Mononuclear cell (primary cell): ENCODE measurements at regions not wholly inside any gene's neighbourhood (a gene's known extent, or its start where the extent isn't known, plus 50 kb on each side); places are given as distances from the start of the nearest gene placed in this dataset.

ENCODE experiments used
- H3K27me3 ChIP-seq: 2 replicates; pipeline ENCODE4 v1.6.0; 2011; ENCODE audit warnings: low read length, control low read depth; ENCODE audit not compliant: insufficient read depth
- H3K4me1 ChIP-seq: 2 replicates; pipeline ENCODE4 v1.5.1; 2011; ENCODE audit warnings: mild to moderate bottlenecking, low read length, control low read depth; ENCODE audit not compliant: insufficient read depth
- H3K4me3 ChIP-seq: 2 replicates; pipeline ENCODE4 v1.5.1; 2011; ENCODE audit warnings: mild to moderate bottlenecking, low read length, moderate library complexity
- H3K9me3 ChIP-seq: 2 replicates; pipeline ENCODE4 v1.5.1; 2011; ENCODE audit warnings: low read depth, mild to moderate bottlenecking, control low read depth, low read length

DNA sequence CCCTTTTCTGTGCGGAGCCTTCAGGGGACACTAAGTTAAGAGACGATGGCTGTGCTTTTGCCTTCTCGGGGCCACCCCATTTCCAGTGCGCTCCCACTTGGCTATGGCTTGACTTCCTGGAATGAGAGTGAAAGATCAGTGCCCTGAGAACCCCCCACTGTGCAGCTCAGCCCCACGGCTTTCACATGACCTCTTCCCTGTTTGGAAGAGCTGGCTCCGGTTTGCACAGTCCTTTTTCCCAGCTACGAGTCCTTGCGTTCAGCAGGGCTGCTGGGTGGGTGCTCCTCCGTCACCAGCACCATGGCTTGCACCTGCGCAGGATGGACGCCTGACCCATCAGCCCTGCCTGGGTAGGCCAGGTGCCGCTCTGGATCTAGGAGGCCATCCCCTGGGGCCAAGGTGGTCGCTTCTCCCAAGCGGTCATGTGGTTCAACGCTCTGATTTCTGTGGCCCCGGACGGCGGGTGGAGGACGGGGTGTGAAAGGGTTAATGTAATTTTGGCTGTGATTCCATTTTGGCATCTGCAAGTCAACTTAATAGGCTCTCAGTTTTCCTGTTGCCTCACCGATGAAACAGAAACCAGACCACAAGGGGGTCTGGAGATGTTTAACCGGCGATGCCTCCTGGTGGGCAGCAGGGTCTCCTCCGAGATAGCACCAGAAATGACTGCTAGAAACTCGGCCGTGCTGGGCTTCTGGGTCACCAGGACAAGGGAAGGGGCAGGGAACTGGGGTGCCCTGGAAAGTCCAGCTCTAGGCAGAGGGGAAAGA lies 113.1 kb upstream of the HAAO start:
- Histone ChIP-seq H3K9me3 (no peaks in the 10 kb centered on the region), H3K4me3 (no peak overlapping the region), H3K4me1 (peaks cover 16% of the 10 kb centered on the region), H3K27me3 (no peaks in the 10 kb centered on the region)

DNA sequence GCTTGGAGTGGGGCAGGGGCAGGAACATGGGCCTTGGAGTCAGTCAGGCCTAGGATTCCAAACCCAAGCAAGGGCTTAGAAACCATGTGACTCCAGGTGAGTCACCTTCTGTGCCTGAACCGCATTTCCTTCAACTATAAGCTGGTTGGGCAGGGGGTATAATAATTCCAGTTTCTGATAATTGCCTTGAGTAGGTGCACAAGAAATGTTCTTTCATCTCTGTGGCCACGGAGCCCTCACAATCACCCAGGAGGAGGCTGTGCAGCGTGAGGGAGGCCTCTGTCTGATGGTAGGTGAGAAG lies 112.1 kb upstream of the HAAO start:
- H3K4me1 ChIP-seq: peaks cover 16% of the 10 kb centered on the region
- no peak overlapping the region for H3K4me3 ChIP-seq
- no peaks in the 10 kb centered on the region for H3K9me3 ChIP-seq
- H3K27me3 ChIP-seq: no peaks in the 10 kb centered on the region

DNA sequence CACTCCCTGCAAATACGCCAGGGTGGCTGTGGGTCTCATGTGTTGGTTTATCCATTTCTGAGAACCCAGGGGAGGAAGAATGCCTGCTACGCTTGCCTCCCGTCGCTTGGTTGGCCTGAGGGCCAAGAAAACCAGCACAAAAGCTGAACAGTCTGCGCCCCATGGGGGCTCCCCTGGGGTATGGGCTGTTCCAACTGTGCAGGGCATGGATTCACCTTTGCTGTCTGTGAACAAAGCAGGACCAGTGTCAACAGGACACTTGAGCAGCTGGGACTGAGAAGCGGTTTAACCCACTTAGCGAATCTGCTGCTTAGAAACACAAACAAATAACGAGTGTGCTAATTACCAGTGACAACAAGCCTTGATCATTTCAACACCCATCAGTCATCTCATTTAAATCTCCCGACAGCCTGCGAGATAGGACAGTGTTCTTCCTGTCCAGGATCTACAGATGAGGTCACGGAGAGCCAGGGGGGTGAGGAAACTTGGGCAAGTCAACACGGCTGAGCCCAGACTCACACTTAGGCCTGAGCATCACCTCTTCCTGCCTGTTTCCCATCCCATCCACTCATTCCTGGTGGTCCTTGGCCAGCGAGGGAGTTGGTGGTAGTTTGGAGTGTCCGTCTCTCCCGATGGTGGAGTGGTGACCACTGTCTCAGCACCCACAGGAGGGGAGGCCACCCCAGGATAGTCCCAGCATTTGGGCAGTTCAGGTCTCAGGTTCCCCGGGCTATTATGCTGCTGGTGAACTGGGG lies 111.6 kb upstream of the HAAO start:
- Histone ChIP-seq H3K4me3 (no peak overlapping the region), H3K4me1 (peaks cover 16% of the 10 kb centered on the region), H3K9me3 (no peaks in the 10 kb centered on the region), H3K27me3 (no peaks in the 10 kb centered on the region)

DNA sequence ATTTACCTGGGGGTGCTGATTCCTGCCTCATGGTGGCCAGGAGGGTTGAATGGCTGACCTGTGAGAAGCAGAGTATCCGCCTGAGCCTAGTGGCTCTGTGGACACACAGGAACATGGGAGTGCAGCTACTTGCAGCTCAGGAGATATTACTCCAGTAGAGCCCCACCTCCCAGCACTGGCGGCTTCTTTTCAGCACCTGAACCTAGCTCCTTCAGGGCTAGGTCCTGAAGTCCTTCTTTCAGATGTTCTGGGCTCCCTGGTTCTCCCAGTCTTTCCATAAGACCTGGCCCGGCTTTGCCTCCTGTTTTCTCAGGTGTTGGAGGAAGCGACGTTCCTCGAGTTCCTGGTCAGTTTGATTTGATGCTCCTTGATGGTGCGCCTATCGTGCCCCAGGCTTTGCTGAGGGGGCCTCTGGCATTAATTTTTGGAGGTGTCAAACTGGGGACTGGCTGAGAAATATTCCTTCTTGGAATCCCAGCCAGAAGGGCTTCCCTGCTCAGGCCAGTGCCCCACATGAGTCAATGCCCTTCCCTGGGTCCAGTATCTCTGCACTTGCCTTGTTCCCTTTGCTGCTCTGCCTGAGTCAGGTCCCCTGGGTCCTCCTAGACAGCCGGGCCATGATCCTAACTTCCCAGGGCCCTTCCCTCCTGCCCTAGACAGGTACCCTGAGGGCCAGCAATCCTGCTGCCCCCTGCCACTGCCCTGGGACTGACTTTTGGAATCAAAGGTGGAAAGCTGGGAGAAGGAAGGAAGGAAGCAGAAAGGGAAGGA lies 110.7 kb upstream of the HAAO start:
- Histone ChIP-seq H3K4me1 (peaks cover 16% of the 10 kb centered on the region), H3K9me3 (no peaks in the 10 kb centered on the region), H3K27me3 (no peaks in the 10 kb centered on the region), H3K4me3 (no peak overlapping the region)

DNA sequence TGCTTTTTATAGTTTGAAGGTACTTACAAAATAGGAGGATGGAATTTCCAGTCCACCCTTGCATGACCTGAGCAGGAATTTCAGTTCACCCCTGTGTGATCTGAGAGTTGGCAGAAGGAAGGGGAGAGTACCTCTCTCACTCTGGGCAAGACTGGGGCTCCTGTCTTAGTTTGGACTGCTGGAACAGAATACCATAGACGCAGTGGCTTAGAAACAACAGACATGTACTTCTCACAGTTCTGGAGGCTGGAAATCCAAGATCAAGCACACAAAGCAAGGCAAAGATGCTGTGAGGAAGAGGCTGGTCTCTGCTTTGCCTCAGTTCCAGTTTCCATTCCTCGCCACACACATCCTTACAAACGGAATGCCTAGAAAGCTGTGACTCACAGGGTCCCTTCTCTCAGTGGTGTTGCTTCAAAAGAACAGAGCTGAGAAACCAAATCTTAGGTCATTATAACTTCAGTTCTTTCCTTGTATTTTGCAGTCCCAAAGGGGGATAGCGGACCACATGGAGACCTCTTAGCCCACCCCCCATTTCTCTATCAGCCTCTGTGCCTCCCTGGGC lies 108.8 kb upstream of the HAAO start:
- peaks cover 8% of the 10 kb centered on the region for H3K4me1 ChIP-seq
- H3K9me3 ChIP-seq: no peaks in the 10 kb centered on the region

DNA sequence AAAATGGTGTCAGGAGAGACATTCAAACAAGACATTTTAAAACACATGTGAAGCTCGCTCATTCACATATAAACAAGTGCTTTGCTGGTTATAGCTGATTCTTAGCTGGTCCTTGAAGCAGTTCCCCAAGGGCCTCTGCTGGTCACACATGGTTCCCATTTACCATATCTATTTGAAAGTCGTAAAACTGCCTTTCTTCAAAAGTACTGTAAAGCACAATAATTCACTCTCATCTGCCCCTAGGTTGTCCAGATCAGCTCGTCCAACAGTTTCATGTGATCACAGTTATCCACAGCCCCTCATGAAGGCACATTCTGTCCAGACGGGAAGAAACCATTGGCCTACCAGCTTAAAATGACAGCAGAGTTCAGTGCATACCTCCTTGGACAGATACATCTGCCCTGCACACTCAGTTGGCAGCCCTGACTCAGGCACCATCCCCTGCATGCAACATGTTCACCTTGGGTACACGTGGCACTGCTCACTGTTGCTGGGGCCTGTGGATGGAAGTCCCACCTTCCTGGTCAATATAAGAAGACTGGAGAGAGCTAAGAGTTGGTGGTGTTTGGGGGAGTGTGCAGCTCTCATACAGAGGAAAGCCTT lies 108.0 kb upstream of the HAAO start:
- Histone ChIP-seq H3K4me3 (no peak overlapping the region), H3K9me3 (no peaks in the 10 kb centered on the region), H3K4me1 (peaks cover under 1% of the 10 kb centered on the region), H3K27me3 (no peaks in the 10 kb centered on the region)

More for the DNA sequence above, 108.8 kb upstream of the HAAO start:
- Histone ChIP-seq H3K4me3 (no peak overlapping the region), H3K27me3 (no peaks in the 10 kb centered on the region)

DNA sequence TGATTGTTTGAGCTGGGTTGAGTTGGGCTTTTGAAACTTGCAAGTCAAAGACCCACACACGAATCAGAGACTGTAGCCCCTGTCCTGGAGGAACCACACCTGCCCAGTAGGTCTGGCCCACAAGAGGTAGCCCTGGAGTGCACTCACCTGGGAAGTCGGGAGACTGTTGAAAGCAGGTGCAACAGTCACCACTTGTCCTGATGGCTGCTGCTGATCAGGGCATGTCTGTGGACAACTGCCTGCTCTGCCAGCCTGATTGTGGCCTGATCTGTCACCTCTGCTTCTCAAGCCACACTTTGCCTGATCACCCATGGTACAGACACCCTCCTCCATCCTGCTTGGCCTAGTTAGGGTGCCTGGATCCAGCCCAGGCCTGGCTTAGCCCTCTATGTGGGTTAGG lies 105.0 kb upstream of the HAAO start:
- H3K4me3 ChIP-seq: no peak overlapping the region
- no peaks in the 10 kb centered on the region for H3K27me3 ChIP-seq
- H3K9me3 ChIP-seq: no peaks in the 10 kb centered on the region
- no peaks in the 10 kb centered on the region for H3K4me1 ChIP-seq

DNA sequence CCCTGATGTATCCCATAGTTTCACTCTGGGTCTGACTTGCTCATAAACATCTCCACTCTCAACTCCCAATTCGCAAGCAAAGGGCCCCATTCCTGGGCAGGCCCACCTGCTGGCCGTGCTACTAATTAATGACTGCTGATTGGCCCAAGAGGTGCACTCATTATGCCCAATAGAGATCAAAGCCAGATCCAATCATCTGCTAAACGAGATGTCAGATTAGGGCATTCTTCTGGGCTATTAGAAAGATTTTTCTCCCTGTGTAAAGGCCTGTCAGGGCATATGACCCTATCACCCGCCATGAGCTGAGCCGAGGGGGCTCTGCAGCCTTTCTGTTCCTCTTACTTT lies 103.4 kb upstream of the HAAO start:
- Histone ChIP-seq H3K27me3 (no peaks in the 10 kb centered on the region), H3K4me3 (no peak overlapping the region), H3K4me1 (no peaks in the 10 kb centered on the region), H3K9me3 (no peaks in the 10 kb centered on the region)

DNA sequence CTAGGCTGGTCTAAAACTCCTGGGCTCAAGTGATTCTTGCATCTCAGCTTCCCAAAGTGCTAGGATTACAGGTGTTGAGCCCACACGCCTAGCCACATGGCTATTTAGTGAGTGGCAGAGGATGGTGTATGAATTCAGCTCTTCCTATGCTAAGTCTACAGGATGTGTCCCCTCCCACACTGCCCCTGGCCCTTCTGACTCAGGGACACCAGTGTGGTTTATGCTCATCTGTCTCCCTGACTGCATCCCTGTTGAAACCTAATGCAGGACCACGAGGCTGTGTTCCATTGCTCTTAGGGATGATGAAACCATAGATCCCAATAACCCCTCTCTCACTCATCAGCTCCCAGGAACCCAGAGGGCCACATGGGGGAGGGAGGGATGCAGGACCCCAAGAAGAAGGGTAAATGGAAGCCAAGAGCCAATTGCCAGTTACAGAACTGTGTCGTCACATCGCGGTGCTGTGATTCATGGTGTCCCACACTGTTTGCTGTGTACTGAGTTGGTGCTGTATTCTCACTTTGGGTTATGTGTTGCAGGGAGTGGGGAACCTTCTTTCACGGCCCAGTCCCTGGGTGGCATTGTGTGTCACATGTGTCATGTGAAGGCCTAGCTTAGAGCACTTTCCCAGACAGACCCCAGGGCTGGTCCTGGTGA lies 102.9 kb upstream of the HAAO start:
- H3K4me3 ChIP-seq: no peak overlapping the region
- H3K27me3 ChIP-seq: no peaks in the 10 kb centered on the region
- no peaks in the 10 kb centered on the region for H3K4me1 ChIP-seq
- H3K9me3 ChIP-seq: no peaks in the 10 kb centered on the region

DNA sequence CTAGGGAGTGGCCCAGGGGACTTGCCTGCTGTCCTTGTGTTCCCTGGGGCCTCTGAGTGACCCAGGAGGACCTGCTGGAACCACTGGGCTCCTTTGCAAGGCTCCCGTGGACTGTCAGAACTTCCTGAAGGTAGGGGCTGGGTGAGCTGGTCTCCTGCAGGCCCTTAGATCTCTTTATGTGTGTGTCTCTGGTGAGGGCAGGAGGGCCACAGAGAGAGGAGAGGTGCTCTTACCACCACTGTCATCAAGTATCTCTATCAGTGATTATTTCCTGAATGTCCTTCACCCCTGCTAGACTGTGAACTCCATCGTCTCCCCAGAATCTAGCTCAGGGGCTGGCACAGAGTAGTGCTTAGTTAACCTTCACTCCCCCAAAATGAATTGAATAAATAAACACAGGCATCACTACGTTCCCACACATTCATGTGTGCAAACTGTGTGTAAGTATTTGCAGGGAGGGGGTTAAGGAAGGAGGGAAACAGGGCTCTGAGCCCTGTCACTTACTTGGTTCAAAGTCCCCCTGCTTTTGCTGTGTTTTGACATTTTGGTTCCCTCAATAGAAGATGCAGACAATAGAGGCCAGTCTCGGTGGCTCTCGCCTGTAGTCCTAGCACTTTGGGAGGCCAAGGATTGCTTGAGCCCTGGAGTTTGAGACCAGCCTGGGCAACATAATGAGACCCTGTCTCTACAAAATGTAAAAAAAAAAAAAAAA lies 100.8 kb upstream of the HAAO start:
- H3K9me3 ChIP-seq: peaks cover 7% of the 10 kb centered on the region
- H3K4me3 ChIP-seq: no peak overlapping the region
- no peaks in the 10 kb centered on the region for H3K27me3 ChIP-seq

DNA sequence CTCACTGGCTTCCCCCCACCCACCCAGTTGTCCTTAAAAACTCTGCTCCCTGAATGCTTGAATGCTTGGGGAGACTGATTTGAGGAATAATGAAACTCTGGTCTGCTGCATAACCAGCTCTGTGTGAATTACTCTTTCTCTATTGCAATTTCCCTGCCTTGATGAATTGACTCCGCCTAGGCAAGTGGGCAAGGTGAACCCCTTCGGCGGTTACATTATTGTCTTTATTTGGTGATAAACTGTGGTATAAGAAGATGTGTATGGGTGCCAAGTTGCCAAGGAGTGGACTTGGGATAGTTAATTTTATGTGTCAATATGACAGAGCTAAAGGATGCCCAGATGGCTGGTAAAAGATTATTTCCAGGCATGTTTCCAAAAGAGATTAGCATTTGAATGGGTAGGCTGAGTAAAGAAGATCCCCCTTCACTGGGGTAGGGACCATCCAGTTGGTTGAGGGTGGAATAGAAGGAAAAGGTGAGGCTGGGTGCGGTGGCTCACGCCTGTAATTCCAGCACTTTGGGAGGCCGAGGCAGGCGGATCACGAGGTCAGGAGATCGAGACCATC lies 98.5 kb upstream of the HAAO start:
- H3K27me3 ChIP-seq: no peaks in the 10 kb centered on the region
- no peak overlapping the region for H3K4me3 ChIP-seq
- H3K9me3 ChIP-seq: peaks cover 7% of the 10 kb centered on the region
- H3K4me1 ChIP-seq: no peaks in the 10 kb centered on the region

More for the DNA sequence above, 100.8 kb upstream of the HAAO start:
- H3K4me1 ChIP-seq: no peaks in the 10 kb centered on the region

DNA sequence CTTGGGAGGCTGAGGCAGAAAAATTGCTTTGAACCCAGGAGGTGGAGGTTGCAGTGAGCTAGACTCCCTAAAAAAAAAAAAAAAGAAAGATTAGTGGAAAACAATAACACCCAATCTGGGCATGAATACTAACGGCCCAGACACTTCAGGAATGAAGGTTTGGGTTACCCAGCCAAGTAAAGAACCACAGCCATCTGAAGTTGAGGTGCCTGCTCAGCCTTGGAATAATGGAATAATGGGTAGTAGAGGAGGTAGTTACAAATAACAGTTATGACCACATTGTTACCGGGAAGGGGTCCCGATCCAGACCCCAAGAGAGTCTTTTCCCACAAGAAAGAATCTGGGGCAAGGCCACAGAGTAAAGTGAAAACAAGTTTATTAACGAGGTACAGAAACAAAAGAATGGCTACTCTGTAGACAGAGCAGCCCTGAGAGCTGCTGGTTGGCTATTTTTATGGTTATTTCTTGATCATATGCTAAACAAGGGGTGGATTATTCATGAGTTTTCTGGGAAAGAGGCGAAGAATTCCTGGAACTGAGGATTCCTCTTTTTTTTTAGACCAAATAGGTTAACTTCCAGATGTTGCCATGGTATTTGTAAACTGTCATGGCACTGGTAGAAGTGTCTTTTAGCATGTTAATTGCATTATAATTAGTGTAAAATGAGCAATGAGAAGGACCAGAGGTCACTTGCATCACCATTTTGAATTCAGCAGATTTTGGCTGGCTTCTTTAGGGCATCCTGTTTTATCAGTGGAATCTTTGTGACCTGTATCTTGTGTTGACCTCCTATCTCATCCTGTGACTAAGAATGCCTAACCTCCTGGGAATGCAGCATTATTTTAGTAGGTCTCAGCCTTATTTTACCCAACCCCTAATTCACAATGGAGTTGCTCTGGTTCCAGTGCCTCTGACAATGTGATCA lies 96.2 kb upstream of the HAAO start:
- Histone ChIP-seq H3K4me3 (no peak overlapping the region), H3K4me1 (no peaks in the 10 kb centered on the region), H3K9me3 (peaks cover 7% of the 10 kb centered on the region), H3K27me3 (no peaks in the 10 kb centered on the region)

DNA sequence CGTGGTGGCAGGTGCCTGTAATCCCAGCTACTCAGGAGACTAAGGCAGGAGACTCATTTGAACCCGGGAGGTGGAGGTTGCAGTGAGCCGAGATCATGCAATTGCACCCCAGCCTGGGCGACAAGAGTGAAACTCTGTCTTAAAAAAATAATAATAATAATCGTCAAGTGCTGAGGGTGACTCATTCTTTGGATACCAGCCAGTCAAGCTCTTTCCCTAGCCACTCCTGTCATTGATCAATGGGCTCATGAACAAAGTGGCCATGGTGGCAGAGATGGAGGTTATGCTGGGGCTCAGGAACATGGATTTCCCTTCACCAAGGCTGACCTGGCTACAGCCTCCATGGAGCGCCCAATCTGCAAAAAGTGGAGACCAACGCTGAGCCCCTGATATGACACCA lies 94.5 kb upstream of the HAAO start:
- Histone ChIP-seq H3K4me3 (no peak overlapping the region), H3K4me1 (no peaks in the 10 kb centered on the region), H3K9me3 (peaks cover 7% of the 10 kb centered on the region), H3K27me3 (no peaks in the 10 kb centered on the region)
